Muscle of arm (tissue), 1 donor: ENCODE measurements at regions not wholly inside any gene's neighbourhood (a gene's known extent, or its start where the extent isn't known, plus 50 kb on each side); places are given as distances from the start of the nearest gene placed in this dataset.

Experiments
- DNase-seq: peaks from one replicate; pipeline ENCODE4 v3.0.0-alpha.2; 2013

DNA sequence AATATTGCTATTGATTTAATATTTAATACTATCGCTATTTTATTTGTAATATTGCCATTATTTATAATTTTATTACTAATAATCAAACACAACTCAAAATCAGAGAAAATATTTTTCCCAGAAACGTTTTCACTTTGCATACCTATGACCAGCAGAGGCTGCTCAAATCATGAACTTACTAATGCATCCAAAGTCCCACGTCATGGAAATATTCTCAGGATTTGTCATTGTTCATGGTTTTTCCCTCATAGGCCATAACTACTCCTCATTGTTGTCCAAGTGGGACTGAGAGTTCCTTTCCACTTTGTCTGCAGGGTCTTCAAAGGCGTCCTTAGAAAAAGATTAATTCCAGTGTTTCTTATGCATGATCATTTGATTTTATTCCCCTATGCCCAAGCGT lies 344.8 kb downstream of the THBS2 start:
- peak; percentile 74 for DNase-seq

DNA sequence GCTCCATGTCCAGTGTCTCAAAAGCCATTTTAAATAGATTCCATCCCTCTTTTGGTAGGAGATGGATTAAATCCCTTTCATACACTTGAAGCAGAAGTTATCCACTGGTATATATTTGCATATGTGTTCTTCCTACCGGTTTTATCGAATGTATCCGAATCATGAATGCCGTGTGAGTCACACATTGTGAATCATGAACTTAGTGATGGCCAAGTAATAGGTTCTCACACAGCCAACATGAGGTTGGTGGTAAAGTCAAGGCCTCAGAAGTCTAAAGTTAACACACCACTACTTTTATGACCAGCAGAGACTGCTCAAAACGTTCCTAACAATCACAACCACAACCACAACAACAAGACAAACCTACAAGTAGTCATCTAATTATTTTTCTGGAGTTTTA lies 345.5 kb downstream of the THBS2 start:
- DNase-seq: no peak

- DNase-seq: no peak
These were observed 347.3 kb downstream of the THBS2 start for GRCh38 chr6:168906391-168906790.

DNA sequence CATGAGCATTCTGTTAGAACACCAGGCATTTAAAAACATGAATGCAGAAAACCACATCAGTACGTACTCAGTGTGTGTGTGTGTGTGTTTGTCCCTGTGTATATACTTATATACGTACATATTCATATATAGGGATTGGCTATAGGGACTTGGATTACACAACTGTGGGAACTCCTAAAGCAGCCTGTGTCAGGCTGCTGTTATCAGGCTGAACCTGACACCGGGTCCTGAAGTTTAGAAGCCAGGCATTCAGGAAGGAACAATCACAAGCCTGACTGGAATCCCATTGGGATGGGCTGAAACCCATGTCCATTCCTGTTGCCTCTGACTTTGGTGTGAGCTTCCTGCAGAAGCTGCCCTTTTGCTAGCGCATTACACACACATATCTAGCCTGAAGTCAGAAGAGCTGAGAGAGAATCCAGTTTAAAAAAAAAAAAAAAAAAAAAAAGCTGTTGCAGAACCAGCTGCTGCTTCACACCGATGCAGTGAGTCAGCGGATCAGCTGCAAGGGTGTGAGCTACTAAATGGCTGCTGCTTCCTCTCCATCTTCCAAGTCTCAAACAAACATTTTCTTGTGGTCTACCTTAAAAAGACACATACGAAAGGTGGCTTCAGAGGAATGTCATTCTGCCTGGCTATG lies 348.1 kb downstream of the THBS2 start:
- no peak for DNase-seq

DNA sequence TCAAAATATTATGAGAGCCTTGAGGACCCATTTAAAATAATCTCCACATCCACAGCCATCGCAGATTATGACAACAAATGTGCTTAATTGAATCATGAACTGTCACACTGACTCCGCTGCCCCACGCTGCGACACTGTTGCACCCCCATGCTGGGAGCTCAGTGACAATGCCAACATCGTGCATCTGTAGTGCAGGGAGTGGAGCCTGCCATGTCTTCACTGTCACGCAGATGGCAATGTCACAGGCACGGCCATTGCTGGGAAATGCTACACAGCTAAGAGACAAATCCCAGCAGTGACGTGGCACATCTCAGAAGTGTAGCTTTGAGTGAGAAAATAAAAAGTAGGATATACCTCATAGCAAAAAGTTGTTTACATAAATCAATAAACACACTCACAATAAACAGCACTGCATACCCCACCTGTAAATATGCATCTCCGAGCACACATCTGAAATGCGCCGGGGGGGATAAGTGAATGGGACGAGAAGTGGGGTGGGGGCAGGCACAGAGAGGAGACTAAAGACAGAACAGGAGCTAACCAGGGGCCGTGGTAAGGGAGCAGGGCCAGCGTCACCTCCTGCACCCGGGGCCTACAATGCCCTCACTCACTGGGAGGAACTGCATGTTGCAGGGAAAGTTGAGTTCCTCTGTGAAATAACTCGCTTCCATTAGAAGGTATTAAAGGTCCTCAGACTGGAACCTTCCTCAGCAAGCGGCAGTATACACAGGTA lies 349.9 kb downstream of the THBS2 start:
- no peak for DNase-seq

DNA sequence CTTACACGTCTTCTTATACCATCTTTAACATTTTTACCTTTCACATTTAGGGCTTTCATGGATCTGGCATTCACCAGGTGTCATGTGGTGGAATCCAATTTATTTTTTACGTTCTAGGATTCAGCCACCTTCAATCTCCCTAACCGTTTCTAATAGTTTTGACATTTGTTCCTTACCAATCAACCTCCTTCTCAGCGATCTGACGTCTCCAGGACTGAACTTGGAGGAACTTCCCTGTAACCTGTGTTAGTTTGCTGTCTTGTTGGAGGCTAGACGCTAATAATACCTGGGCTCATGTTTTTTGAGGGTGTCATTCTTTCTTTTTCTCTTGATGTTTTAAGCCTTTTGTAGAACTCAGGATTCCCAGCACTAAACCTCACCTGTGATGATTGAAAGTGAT lies 351.6 kb downstream of the THBS2 start:
- no peak for DNase-seq

DNA sequence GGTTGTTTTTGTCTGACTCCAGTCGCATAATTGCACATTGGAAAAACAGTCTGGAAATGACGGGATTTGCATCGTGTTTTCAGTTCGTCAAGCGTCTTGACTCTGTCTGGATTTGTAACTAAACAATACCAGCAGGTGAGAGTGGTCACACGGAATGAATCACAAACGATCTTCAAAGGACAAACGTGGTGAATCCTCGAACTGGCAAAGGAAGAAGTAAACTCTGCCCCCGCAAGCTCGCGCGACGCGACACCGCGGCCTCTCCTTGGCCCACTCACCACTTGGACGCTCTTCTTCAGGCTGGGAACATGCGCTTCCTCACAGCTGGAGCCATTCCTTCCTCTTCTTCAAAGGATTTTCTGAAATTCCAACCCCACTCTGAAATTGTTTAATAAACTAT lies 352.6 kb downstream of the THBS2 start:
- no peak for DNase-seq

DNA sequence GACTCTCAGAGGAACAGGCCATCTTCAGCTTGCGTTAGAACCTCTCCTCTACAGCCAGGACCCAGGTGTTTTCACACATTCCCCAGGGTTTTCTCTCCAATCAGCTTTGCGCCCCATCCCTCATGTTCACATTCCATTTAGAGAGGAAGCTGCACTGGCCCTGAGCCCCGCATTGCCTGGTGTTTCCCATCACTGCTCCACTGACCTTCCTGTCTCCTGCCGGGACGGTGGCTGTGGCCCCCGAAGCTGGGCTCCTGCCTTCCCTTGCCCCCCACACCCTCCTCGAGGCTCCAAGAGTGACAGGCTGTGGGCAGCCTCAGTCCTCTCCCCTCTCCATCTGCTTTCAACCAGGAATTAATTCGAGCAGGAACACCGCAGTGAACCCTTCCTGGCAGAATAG lies 357.3 kb downstream of the THBS2 start:
- no peak for DNase-seq

DNA sequence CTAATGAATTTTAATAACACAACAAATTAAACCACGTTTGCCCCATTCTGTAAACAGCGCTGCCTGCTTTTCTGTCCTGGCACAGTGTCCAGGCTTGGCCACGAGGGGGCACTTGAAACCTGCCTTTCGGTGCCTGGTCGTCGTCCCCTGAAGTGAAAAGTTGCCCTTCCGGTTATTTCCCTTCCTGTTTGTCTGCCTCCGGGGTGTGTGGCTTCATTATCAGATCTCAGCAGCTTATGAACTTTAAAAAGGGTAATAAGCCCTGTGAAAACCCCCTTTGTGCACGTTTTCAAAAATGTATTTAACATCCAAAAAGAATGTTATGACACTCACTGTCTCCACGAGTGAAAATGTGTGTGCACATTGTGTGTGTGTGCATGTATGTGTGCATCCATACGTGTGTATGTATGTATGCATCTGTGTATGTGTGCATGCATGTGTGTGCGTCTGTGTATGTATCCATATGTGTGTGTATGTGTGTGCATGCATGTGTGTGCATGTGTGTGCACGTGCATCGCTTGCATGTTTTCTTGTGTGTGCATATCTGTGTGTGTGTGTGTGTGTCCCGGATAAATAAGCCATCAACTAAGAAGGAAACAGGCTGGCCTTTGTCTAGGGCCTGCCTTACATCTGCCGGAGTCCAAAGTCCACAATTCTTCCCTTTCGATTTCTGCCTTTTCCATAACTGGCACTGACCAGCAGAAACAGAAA lies 358.4 kb downstream of the THBS2 start:
- peak; percentile 79 for DNase-seq

GRCh38 chr6:168892031-168892430 lies 361.6 kb downstream of the THBS2 start:
- no peak for DNase-seq

DNA sequence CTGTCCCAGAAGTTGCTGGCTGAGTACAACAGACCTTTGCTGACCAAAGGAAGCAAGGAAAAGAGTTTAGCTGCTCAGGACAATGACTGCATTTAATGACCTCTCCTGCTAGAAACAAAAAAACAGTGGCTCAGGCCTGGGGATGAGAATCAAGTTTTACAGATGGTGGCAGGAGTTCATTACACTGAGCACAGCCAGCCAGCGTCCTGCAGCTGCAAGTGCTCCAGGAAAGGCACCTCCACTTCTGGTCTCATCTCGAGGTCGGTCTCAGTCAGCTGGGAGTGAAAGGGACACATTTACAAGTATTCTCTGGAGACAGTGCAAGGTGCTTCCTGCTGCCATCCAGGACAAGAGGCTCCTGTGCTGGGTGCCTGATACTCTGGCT lies 362.7 kb downstream of the THBS2 start:
- peak; percentile 21 for DNase-seq

GRCh38 chr6:168890306-168890980 lies 363.2 kb downstream of the THBS2 start:
- no peak for DNase-seq

DNA sequence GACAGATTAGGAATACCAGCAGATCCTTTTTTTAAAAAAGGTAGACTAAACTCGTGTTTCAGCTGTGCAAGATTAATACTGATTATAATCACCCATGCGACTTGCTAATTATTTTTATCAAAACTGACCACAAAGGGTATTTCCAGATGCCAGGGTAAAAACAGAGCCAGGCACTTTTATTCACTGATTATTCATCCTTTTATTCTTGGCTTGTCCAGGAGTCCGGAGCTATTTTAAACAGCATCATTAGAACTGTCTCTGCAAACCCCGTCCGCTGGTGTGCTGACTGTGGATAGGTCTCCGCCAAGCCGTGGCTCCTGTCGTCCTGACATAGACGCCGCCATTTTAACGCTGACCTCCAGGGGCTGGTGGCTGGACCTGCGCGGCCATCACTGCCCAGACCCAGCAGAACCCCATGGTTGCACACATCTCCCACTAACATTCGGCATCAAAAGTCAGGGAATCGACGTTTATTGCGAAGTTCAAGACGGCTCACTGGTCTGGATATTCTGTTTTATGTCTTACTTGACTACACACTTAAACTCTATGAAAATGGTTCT lies 364.8 kb downstream of the THBS2 start:
- DNase-seq: no peak

GRCh38 chr6:168888102-168888501 lies 365.5 kb downstream of the THBS2 start:
- no peak for DNase-seq

GRCh38 chr6:168887621-168888020 lies 366.0 kb downstream of the THBS2 start:
- DNase-seq: no peak

GRCh38 chr6:168886964-168887363 lies 366.7 kb downstream of the THBS2 start:
- DNase-seq: no peak

- DNase-seq: no peak
These were observed 367.6 kb downstream of the THBS2 start for GRCh38 chr6:168885751-168886742.

DNA sequence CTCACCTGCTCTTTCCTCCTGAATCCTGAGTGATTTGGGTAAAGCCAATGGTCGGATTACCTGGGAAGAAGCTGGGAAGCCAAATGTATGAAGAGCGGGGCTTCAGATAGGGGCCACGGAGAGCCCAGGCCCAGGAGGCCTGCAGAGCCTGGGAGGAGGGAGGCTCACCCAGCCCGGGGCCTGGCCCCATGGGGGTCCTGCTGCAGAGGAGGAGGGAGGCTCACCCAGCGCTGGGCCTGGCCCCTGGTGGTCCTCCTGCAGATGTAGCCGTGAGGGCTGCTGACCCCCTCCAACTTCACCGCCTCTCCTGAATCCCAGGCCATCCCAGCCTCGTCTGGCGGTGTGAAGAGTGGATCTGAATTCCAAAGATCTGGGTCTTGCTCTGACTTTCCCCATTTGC lies 368.4 kb downstream of the THBS2 start:
- DNase-seq: no peak

DNA sequence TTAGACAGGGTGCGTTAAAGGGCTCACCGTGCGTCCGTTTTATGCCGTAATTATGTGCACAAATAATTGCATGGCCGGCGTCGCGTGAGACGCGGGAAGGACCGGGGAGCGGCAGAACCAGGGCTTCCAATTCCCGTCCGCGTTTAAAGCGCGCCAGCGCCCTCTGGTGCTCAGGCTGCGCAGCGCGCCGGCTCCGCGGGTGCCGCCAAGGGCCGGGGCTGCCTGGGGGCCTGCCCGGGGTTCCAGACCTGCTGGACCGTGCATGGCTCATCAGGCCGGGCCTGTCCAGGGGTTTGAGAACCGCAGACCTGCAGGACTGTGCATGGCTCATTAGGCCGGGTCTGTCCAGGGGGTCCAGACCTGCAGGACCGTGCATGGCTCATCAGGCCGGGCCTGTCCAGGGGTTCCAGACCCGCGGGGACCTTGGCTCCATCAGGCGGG lies 369.0 kb downstream of the THBS2 start:
- peak; percentile 74 for DNase-seq

DNA sequence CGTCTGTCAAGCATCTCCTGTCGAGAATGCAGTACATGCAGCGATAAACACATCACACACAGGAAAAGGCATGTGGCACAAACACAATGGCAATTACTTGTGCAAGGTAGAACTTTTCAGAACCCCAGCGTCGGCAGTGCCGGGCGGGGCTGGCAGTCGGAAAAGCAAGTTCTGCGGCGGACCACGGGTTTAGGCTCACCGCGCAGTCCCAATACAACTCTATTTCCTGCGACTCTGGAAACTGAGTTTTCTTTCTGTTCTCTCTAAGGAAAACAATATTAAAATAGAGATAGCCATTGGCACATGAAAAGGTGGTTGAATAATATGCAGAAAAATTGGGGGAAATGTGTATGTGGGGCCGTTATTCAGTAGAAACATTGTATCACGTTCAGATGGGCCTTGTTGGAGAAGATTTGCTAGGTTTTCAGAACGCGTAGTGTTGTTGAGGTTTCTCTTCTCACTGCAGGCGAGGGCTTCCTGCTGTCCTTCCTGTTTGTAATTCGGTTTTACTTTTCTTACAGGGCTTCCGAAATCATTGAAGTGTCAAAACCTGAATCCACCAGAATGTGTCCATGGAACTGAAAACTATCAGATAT lies 369.5 kb downstream of the THBS2 start:
- DNase-seq: no peak
